ENCODE measurements at regions not wholly inside any gene's neighbourhood (a gene's known extent, or its start where the extent isn't known, plus 50 kb on each side); places are given as distances from the start of the nearest gene placed in this dataset.

GRCh38 chr2:167697948-167698347, 549.4 kb downstream of the STK39 start:
- TF ChIP-seq, protein P1, sequence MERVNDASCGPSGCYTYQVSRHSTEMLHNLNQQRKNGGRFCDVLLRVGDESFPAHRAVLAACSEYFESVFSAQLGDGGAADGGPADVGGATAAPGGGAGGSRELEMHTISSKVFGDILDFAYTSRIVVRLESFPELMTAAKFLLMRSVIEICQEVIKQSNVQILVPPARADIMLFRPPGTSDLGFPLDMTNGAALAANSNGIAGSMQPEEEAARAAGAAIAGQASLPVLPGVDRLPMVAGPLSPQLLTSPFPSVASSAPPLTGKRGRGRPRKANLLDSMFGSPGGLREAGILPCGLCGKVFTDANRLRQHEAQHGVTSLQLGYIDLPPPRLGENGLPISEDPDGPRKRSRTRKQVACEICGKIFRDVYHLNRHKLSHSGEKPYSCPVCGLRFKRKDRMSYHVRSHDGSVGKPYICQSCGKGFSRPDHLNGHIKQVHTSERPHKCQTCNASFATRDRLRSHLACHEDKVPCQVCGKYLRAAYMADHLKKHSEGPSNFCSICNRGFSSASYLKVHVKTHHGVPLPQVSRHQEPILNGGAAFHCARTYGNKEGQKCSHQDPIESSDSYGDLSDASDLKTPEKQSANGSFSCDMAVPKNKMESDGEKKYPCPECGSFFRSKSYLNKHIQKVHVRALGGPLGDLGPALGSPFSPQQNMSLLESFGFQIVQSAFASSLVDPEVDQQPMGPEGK (CRISPR knock-in tag; IDR thresholded peaks at IDR 0.05; ENCODE audit: borderline replicate concordance), result no peak
- no peak for TF ChIP-seq ARNTL (CRISPR knock-in tag; IDR thresholded peaks at IDR 0.05; ENCODE audit: borderline replicate concordance, low read depth)
- no peak for TF ChIP-seq GLIS3 (CRISPR knock-in tag; IDR thresholded peaks at IDR 0.05)
- no peak for TF ChIP-seq TCF4 (CRISPR knock-in tag; IDR thresholded peaks at IDR 0.05; ENCODE audit: borderline replicate concordance)
- TF ChIP-seq, protein P2, sequence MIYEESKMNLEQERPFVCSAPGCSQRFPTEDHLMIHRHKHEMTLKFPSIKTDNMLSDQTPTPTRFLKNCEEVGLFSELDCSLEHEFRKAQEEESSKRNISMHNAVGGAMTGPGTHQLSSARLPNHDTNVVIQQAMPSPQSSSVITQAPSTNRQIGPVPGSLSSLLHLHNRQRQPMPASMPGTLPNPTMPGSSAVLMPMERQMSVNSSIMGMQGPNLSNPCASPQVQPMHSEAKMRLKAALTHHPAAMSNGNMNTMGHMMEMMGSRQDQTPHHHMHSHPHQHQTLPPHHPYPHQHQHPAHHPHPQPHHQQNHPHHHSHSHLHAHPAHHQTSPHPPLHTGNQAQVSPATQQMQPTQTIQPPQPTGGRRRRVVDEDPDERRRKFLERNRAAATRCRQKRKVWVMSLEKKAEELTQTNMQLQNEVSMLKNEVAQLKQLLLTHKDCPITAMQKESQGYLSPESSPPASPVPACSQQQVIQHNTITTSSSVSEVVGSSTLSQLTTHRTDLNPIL (CRISPR knock-in tag; IDR thresholded peaks at IDR 0.05; ENCODE audit: low read depth), result no peak
- no peak for TF ChIP-seq RARB (CRISPR knock-in tag; IDR thresholded peaks at IDR 0.05)

Measured in SK-N-SH treated with all-trans-retinoic acid at 6 μM for 48 hours (cell line).